HFF-Myc (cell line): ENCODE measurements at regions not wholly inside any gene's neighbourhood (a gene's known extent, or its start where the extent isn't known, plus 50 kb on each side); places are given as distances from the start of the nearest gene placed in this dataset.
"Not testable (repeated sequence)": the region's sequence is repeated elsewhere in the genome, so short reads cannot be mapped to it uniquely, and the experiment has no call there.

Experiments
- DNase-seq: peaks from one replicate; pipeline ENCODE4 v3.0.0-alpha.2; 2011; ENCODE audit warnings: low read depth; ENCODE audit errors: extremely low read depth
- H3K4me3 ChIP-seq: replicated peaks from 2 replicates; pipeline ENCODE4 v1.5.1; 2011; ENCODE audit warnings: low read depth, mild to moderate bottlenecking, control low read depth, low read length
- TF ChIP-seq, protein P1 (sequence below): IDR thresholded peaks from 2 replicates; pipeline ENCODE4 v1.5.1; 2012; ENCODE audit warnings: mild to moderate bottlenecking, low read depth, low read length, control low read depth; ENCODE audit errors: missing control alignments

DNA sequence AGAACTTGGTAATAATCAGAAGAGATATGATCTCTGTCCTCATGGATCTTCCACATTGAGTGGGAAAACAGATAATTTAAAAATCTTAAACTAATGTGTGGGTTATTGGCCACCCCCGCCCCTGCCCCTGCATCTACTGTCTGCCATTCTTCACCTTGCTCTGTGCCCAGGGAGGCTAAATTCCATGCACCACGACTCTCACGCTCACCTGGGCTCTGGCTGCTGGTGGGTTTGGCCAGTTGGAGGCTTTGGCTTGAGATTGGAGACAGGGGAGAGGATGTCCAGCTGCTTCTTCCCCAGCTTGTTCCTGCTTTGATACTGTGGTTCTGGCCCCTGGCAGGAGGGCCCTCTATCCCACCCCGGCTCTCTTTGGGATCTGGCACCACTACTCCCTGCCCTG, 127.9 kb downstream of the IRX5 start:
- DNase-seq: no peak
- TF ChIP-seq, protein P1, sequence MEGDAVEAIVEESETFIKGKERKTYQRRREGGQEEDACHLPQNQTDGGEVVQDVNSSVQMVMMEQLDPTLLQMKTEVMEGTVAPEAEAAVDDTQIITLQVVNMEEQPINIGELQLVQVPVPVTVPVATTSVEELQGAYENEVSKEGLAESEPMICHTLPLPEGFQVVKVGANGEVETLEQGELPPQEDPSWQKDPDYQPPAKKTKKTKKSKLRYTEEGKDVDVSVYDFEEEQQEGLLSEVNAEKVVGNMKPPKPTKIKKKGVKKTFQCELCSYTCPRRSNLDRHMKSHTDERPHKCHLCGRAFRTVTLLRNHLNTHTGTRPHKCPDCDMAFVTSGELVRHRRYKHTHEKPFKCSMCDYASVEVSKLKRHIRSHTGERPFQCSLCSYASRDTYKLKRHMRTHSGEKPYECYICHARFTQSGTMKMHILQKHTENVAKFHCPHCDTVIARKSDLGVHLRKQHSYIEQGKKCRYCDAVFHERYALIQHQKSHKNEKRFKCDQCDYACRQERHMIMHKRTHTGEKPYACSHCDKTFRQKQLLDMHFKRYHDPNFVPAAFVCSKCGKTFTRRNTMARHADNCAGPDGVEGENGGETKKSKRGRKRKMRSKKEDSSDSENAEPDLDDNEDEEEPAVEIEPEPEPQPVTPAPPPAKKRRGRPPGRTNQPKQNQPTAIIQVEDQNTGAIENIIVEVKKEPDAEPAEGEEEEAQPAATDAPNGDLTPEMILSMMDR: no peak
- no peak overlapping the region for H3K4me3 ChIP-seq

DNA sequence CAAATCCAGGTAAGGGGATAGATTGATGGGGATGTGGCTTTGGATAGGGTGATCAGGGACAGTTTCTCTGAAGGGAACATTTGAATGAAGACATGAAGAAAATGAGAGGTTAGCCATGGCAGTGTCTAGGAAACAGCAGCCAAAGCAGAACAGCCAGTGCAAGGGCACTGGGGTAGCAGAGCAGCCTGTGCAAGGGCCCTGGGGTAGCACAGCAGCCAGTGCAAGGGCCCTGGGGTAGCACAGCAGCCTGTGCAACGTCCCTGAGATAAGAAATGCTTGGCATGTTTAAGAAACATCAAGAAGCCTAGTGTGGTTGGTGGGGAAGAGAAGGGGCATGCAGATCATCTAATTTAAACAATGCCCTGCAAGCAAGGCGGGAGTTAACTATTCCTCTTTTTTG, 128.5 kb downstream of the IRX5 start:
- no peak overlapping the region for H3K4me3 ChIP-seq
- DNase-seq: no peak
- TF ChIP-seq, protein P1: no peak

DNA sequence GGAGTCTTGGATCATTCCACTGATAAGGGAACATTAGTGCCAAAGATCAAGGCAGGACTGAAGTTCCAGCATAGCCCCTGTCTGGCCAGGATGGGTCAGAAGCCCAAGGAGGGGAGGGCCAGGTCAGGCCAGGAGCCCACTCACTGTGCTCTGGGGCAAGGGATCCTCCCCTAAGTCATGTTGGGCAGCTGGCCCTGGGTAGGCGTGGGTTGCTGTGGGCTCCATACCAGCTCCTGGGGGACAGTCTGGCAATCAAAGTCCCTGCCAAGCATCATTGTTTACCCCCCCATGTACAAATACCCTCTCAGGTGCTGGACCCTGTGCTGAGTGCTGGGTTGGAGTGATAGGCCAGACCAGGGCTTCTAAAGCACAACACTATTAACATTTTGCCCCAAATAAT, 130.5 kb downstream of the IRX5 start:
- no peak for DNase-seq
- no peak overlapping the region for H3K4me3 ChIP-seq
- TF ChIP-seq, protein P1: no peak

DNA sequence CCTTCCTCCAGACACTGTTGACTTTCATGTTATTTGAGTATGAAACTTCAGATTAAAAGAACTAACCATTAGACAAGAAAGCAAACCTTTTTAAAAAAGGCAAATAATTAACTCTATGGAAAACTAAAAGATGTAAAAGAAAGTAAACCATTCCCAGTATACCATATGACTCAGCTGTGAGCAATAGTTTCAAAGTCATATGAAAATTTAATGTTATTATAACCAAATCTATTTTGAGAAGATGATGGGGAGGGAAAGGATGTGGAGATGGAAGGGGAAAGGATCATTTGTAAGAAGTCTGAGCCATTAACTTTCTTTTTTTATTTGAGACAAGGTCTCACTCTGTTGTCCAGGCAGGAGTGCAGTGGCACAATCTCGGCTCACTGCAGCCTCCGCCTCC, 131.8 kb downstream of the IRX5 start:
- TF ChIP-seq, protein P1: no peak
- no peak overlapping the region for H3K4me3 ChIP-seq
- no peak for DNase-seq

DNA sequence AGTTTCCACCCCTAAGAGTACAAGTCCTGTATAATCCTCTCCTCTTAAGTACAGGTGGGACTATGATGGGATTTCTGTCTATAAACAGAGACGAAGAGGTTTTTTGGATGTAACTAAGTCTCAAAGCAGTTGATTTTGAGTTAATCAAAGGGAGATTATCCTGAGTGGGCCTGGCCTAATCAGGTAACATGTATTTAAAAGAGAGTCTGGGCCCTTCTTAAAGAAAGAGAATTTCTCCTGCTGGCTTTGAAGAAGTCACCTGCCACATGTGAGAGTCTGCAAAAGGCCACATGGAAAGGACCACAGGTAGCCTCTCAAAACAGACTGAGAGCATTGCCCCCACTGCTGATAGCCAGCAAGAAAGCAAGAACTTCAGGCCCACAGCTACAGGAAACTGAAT, 142.3 kb downstream of the IRX5 start:
- DNase-seq: no peak
- TF ChIP-seq, protein P1: no peak
- H3K4me3 ChIP-seq: no peak overlapping the region

DNA sequence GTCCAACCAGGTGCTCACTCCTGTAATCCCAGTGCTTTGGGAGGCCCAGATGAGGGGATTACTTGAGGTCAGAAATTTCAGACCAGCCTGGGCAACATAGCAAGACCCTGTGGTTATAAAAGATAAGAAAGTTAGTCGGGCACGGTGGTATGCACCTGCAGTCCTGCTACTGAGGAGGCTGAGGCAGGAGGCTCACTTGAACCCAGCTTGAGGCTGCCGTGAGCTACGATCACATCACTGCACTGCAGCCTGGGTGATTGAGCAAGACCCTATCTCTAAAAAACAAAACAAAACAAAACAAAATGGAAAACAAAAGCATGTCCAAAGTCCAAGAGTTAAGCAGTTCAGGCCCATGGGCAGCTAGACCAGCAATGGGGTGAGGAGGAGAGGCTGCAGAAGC, 143.2 kb downstream of the IRX5 start:
- no peak overlapping the region for H3K4me3 ChIP-seq
- TF ChIP-seq, protein P1: no peak
- DNase-seq: no peak

DNA sequence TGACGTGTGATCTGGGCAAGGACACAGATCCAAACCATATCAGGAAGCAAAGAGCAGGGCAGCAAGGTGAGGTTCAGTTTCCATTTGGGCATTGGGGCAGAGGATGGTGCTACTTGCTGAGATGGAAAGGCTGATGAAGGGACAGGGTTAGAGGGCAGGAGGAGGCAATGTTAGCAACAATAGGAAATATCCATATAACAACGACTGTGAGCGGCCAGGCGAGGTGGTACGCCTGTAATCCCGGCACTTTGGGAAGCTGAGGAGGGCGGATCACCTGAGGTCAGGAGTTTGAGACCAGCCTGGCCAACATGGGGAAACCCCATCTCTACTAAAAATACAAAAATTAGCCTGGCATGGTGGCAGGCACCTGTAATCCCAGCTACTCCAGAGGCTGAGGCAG, 144.5 kb downstream of the IRX5 start:
- DNase-seq, H3K4me3 ChIP-seq: not testable (repeated sequence)
